Adrenal gland (tissue), 9 donors: ENCODE measurements at regions not wholly inside any gene's neighbourhood (a gene's known extent, or its start where the extent isn't known, plus 50 kb on each side); places are given as distances from the start of the nearest gene placed in this dataset.

Experiments used
- DNase-seq, 7 donors: peaks; one replicate each; pipeline ENCODE4 v3.0.0-alpha.2; 2019 to 2020
- H3K27ac ChIP-seq, 5 donors: fragments of 200-600 bp; sonication (generic) in 4 of 5; 1 replicate in 3 of 5; 2 replicates in 2 of 5; pipeline versions ENCODE4 v1.5.1 to v1.8.0; 2016 to 2020; ENCODE audit warnings: mild to moderate bottlenecking in 1 of 5
- H3K27me3 ChIP-seq: fragments of 200-600 bp; 2 replicates; pipeline ENCODE4 v1.8.0; 2021
- H3K36me3 ChIP-seq, 2 donors: fragments of 200-600 bp; replicated peaks in 1 of 2; 1 replicate in 1 of 2; 2 replicates in 1 of 2; pipeline versions ENCODE4 v1.5.1 to v1.8.0; 2018 to 2022
- H3K4me1 ChIP-seq, 2 donors: fragments of 200-600 bp; replicated peaks in 1 of 2; 1 replicate in 1 of 2; 2 replicates in 1 of 2; pipeline versions ENCODE4 v1.5.1 to v1.8.0; 2018 to 2021
- H3K4me3 ChIP-seq, 4 donors: fragments of 200-600 bp; sonication (generic) in 3 of 4; one replicate each; pipeline ENCODE4 v1.5.1; 2016 to 2018
- H3K9me3 ChIP-seq, 3 donors: fragments of 200-600 bp; sonication (generic) in 1 of 3; replicated peaks in 1 of 3; 1 replicate in 2 of 3; 2 replicates in 1 of 3; pipeline versions ENCODE4 v1.5.1 to v1.8.0; 2016 to 2021
- CTCF ChIP-seq, 6 experiments: fragments of 450-650 bp in 4 of 6; fragments of 200-600 bp in 2 of 6; sonication (generic) in 1 of 6; IDR thresholded peaks; 1 replicate in 5 of 6; 2 replicates in 1 of 6; pipeline versions ENCODE4 v1.5.1 to v1.8.0; 2016 to 2021; ENCODE audit warnings: antibody characterized with exemption in 6 of 6, mild to moderate bottlenecking in 2 of 6, moderate library complexity in 1 of 6
- POLR2A ChIP-seq, 2 donors: fragments of 450-650 bp; IDR thresholded peaks; one replicate each; pipeline ENCODE4 v1.6.1; 2017; ENCODE audit warnings: antibody characterized with exemption in 2 of 2, mild to moderate bottlenecking in 2 of 2, moderate library complexity in 1 of 2
- WGBS, 4 donors: extraction: QIAGEN DNeasy Blood & Tissue Kit in 2 of 4; methylation state at CpG; one replicate each; pipeline versions ENCODE4 v1.1.5 to v1.1.7; 2013 to 2017; 5-methylcytosine and 5-hydroxymethylcytosine counted together
- intact Hi-C, 2 donors: fragments of 100-400 bp; cut with DNase I; formaldehyde crosslinking; loops; one replicate each; pipeline versions ENCODE4 v1.14.1 to v1.15.0; 2022 to 2023
- donor health status: healthy with polysubstance abuse.
- donor health status: Bipolar disorder and iron deficiency.
- donor health status: DM: yes; HTN: yes; CAD: no.
- donor health status: DM: no; HTN: no; CAD: no.
- donor health status: DM: no; HTN: no; CAD: no.

- H3K4me3 ChIP-seq, result no peak overlapping the region
- H3K27me3 ChIP-seq, result no peaks in the 10 kb centered on the region
- DNase-seq, result no peak
- no peaks in the 10 kb centered on the region for H3K36me3 ChIP-seq
- H3K27ac ChIP-seq, result no peak overlapping the region
- no peaks in the 10 kb centered on the region for H3K9me3 ChIP-seq
- TF ChIP-seq CTCF (IDR thresholded peaks at IDR 0.05), result no peak
- intact Hi-C loops, result no loop called here
- WGBS, 4 donors, result 91 to 95% (median 92%) methylated on average over 3 of the region's 3 CpGs
- H3K4me1 ChIP-seq, result peaks cover 4 to 9% of the 10 kb centered on the region in 2 donors
These were observed 87.2 kb downstream of the CYB561 start for GRCh38 chr17:63358956-63359355.

- no peak for TF ChIP-seq CTCF (IDR thresholded peaks at IDR 0.05)
- TF ChIP-seq POLR2A (IDR thresholded peaks at IDR 0.05), result no peak
- intact Hi-C loops, result no loop called here
- H3K4me3 ChIP-seq, result no peak overlapping the region
- H3K27ac ChIP-seq, result no peak overlapping the region
- H3K9me3 ChIP-seq, result no peaks in the 10 kb centered on the region
- WGBS, 4 donors, result 82 to 95% (median 88%) methylated on average over 4 to 7 of the region's 7 CpGs
- DNase-seq, result no peak
- H3K27me3 ChIP-seq, result no peaks in the 10 kb centered on the region
- H3K36me3 ChIP-seq, result no peaks in the 10 kb centered on the region
- peaks cover 0 to 9% of the 10 kb centered on the region in 2 donors for H3K4me1 ChIP-seq
These were observed 84.9 kb downstream of the CYB561 start for GRCh38 chr17:63361182-63361581.

GRCh38 chr17:63362115-63362514 lies 84.0 kb downstream of the CYB561 start:
- Histone ChIP-seq H3K36me3 (no peaks in the 10 kb centered on the region), H3K27ac (no peak overlapping the region), H3K9me3 (no peaks in the 10 kb centered on the region), H3K4me1 (peaks cover 0 to 5% of the 10 kb centered on the region in 2 donors), H3K27me3 (no peaks in the 10 kb centered on the region), H3K4me3 (no peak overlapping the region)
- TF ChIP-seq POLR2A (IDR thresholded peaks at IDR 0.05) (no peak), CTCF (IDR thresholded peaks at IDR 0.05) (no peak)
- intact Hi-C loops, result no loop called here
- 83 to 94% (median 91%) methylated on average over 1 to 2 of the region's 2 CpGs for whole genome bisulfite sequencing, 4 donors
- no peak for DNase-seq

- intact Hi-C loops, result no loop called here
- no peaks in the 10 kb centered on the region for H3K4me1 ChIP-seq
- H3K27me3 ChIP-seq, result no peaks in the 10 kb centered on the region
- H3K9me3 ChIP-seq, result no peaks in the 10 kb centered on the region
- no peaks in the 10 kb centered on the region for H3K36me3 ChIP-seq
- 48 to 58% (median 57%) methylated on average over 2 of the region's 2 CpGs for WGBS, 4 donors
- no peak for TF ChIP-seq POLR2A (IDR thresholded peaks at IDR 0.05)
- TF ChIP-seq CTCF (IDR thresholded peaks at IDR 0.05), result no peak
- H3K4me3 ChIP-seq, result no peak overlapping the region
- no peak overlapping the region for H3K27ac ChIP-seq
- DNase-seq, result no peak
These were observed 81.7 kb downstream of the CYB561 start for GRCh38 chr17:63364387-63364786.
